HEK293T (cell line): ENCODE measurements at regions not wholly inside any gene's neighbourhood (a gene's known extent, or its start where the extent isn't known, plus 50 kb on each side); places are given as distances from the start of the nearest gene placed in this dataset.
A peak's percentile ranks its signal among the peaks of the same experiment; 100 is the strongest.
"Not testable (repeated sequence)": the region's sequence is repeated elsewhere in the genome, so short reads cannot be mapped to it uniquely, and the experiment has no call there.

ENCODE experiments used
- CTCF ChIA-PET: fragments of 350-600 bp; formaldehyde crosslinking; extraction: SDS; loops from one replicate; lab custom pipeline; 2021; ENCODE audit warnings: antibody characterized with exemption, inconsistent platforms; lab: Yijun Ruan, JAX
- POLR2A ChIA-PET: fragments of 350-600 bp; formaldehyde crosslinking; extraction: SDS; loops from one replicate; lab custom pipeline; 2020; ENCODE audit warnings: antibody characterized with exemption, inconsistent platforms; lab: Yijun Ruan, JAX
- DNase-seq: peaks from one replicate; pipeline ENCODE4 v3.0.0; 2012; ENCODE audit warnings: mixed read lengths; ENCODE audit errors: extremely low spot score
- ARNT ChIP-seq: fragments of 450-650 bp; IDR thresholded peaks from 2 replicates; pipeline ENCODE4 v1.6.1; 2017; ENCODE audit warnings: mild to moderate bottlenecking
- BHLHE40 ChIP-seq: fragments of 450-650 bp; IDR thresholded peaks from 2 replicates; pipeline ENCODE4 v1.6.1; 2016; ENCODE audit warnings: mild to moderate bottlenecking, moderate library complexity, borderline replicate concordance
- CTBP1 ChIP-seq: fragments of 450-650 bp; IDR thresholded peaks from 2 replicates; pipeline ENCODE4 v1.6.1; 2016; ENCODE audit warnings: borderline replicate concordance
- ELF4 ChIP-seq: fragments of 450-650 bp; IDR thresholded peaks from 2 replicates; pipeline ENCODE4 v1.6.1; 2017; ENCODE audit warnings: antibody characterized with exemption
- FOXA1 ChIP-seq: fragments of 450-650 bp; IDR thresholded peaks from 2 replicates; pipeline ENCODE4 v1.6.1; 2016; ENCODE audit warnings: mild to moderate bottlenecking
- FOXK2 ChIP-seq: fragments of 450-650 bp; IDR thresholded peaks from 2 replicates; pipeline ENCODE4 v1.6.1; 2016; ENCODE audit warnings: mild to moderate bottlenecking
- FOXM1 ChIP-seq: fragments of 450-650 bp; IDR thresholded peaks from 2 replicates; pipeline ENCODE4 v1.6.1; 2017; ENCODE audit warnings: mild to moderate bottlenecking, borderline replicate concordance
- HDGF ChIP-seq: fragments of 450-650 bp; IDR thresholded peaks from 2 replicates; pipeline ENCODE4 v1.6.1; 2017; ENCODE audit warnings: antibody characterized with exemption, borderline replicate concordance
- L3MBTL2 ChIP-seq: fragments of 450-650 bp; conservative IDR thresholded peaks from 2 replicates; pipeline ENCODE4 v1.6.1; 2016; ENCODE audit warnings: mild to moderate bottlenecking
- LEF1 ChIP-seq: fragments of 450-650 bp; IDR thresholded peaks from 2 replicates; pipeline ENCODE4 v1.6.1; 2017; ENCODE audit warnings: mild to moderate bottlenecking, borderline replicate concordance
- NFRKB ChIP-seq: fragments of 450-650 bp; IDR thresholded peaks from 2 replicates; pipeline ENCODE4 v1.6.1; 2016; ENCODE audit warnings: mild to moderate bottlenecking, moderate library complexity
- PKNOX1 ChIP-seq: fragments of 450-650 bp; IDR thresholded peaks from 2 replicates; pipeline ENCODE4 v1.6.1; 2016
- SP1 ChIP-seq: fragments of 450-650 bp; IDR thresholded peaks from 2 replicates; pipeline ENCODE4 v1.6.1; 2017
- SUZ12 ChIP-seq: fragments of 450-650 bp; IDR thresholded peaks from 2 replicates; pipeline ENCODE4 v1.6.1; 2016; ENCODE audit warnings: mild to moderate bottlenecking
- TARDBP ChIP-seq: fragments of 450-650 bp; IDR thresholded peaks from 2 replicates; pipeline ENCODE4 v1.6.1; 2016
- ZNF384 ChIP-seq: fragments of 450-650 bp; IDR thresholded peaks from 2 replicates; pipeline ENCODE4 v1.6.1; 2016

- POLR2A ChIA-PET = interaction anchor here (0.8 to 2.0 kb wide), 4 partner anchors 9 to 68 kb away, joined by 3 to 8 read pairs (median 4); no protein-coding TSS in a partner anchor
- TF ChIP-seq BHLHE40 (no peak), FOXM1 (no peak), PKNOX1 (no peak), TARDBP (no peak), FOXA1 (no peak), FOXK2 (no peak), L3MBTL2 (no peak), SP1 (no peak), ARNT (no peak), HDGF (no peak), ELF4 (no peak), ZNF384 (no peak), LEF1 (no peak), CTBP1 (no peak), SUZ12 (no peak), NFRKB (no peak)
- CTCF ChIA-PET = interaction anchor here (1.2 to 2.5 kb wide), 3 partner anchors 9 to 146 kb away, joined by 3 to 12 read pairs (median 5); no protein-coding TSS in a partner anchor
- DNase-seq = no peak
Observed at GRCh38 chr15:70576276-70576675, 187.1 kb downstream of the UACA start.

- ChIA-PET CTCF (interaction anchor here (0.7 to 2.5 kb wide), 5 partner anchors 9 to 1094 kb away, joined by 3 to 12 read pairs (median 5); no protein-coding TSS in a partner anchor), POLR2A (interaction anchor here (1.0 to 2.0 kb wide), 5 partner anchors 9 to 71 kb away, joined by 3 to 8 read pairs (median 4); no protein-coding TSS in a partner anchor)
- no peak for DNase-seq
- TF ChIP-seq ARNT (no peak), PKNOX1 (peak; percentile 70), FOXM1 (no peak)
Observed at GRCh38 chr15:70575231-70576226, 187.8 kb downstream of the UACA start.

DNA sequence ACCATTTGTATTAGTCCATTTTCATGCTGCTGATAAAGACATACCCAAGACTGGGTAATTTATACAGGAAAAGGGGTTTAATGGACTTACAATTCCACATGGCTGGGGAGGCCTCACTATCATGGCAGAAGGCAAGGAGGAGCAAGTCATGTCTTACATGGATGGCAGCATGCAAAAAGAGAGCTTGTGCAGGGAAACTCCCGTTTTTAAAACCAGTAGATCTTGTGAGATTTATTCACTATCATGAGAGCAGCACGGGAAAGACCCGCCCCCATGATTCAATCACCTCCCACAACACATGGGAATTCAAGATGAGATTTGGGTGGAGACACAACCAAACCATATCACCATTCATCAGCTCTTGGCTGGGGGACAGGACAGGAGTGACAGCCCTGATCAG, 189.0 kb downstream of the UACA start:
- DNase-seq = not testable (repeated sequence)
- ChIA-PET POLR2A (interaction anchor here (1.4 to 2.0 kb wide), 2 partner anchors 47 to 70 kb away, joined by 4 read pairs; no protein-coding TSS in a partner anchor), CTCF (interaction anchor here (0.7 to 2.5 kb wide), 2 partner anchors 11 kb away, joined by 6 to 12 read pairs; no protein-coding TSS in a partner anchor)

GRCh38 chr15:70573121-70573850, 190.1 kb downstream of the UACA start:
- ChIA-PET CTCF (interaction anchor here (0.9 to 1.7 kb wide), 2 partner anchors 12 to 13 kb away, joined by 3 to 4 read pairs; no protein-coding TSS in a partner anchor), POLR2A (interaction anchor here (1.3 kb wide), 1 partner anchor 67 kb away, joined by 3 read pairs; no protein-coding TSS in a partner anchor)
- no peak for DNase-seq
- TF ChIP-seq HDGF (no peak), TARDBP (no peak), SUZ12 (no peak), FOXA1 (no peak), PKNOX1 (no peak), CTBP1 (no peak), LEF1 (no peak), ZNF384 (no peak), ELF4 (no peak), BHLHE40 (no peak), ARNT (no peak), L3MBTL2 (no peak), SP1 (no peak), FOXM1 (no peak)

GRCh38 chr15:70569714-70570231, 193.6 kb downstream of the UACA start:
- TF ChIP-seq PKNOX1 (peak; percentile 38; the same call in 1 of the 2 replicates), TARDBP (no peak)

More at GRCh38 chr15:70569714-70570231, 193.6 kb downstream of the UACA start:
- DNase-seq = no peak
- ChIA-PET POLR2A (interaction anchor here (1.1 kb wide), 1 partner anchor 43 kb away, joined by 4 read pairs; no protein-coding TSS in a partner anchor), CTCF (interaction anchor here (0.5 to 1.9 kb wide), 15 partner anchors 9 to 838 kb away, joined by 3 to 8 read pairs (median 4); no protein-coding TSS in a partner anchor)
